Peyer's patch (tissue), 4 donors: ENCODE measurements at regions not wholly inside any gene's neighbourhood (a gene's known extent, or its start where the extent isn't known, plus 50 kb on each side); places are given as distances from the start of the nearest gene placed in this dataset.

ENCODE experiments used
- DNase-seq, 3 donors: peaks; one replicate each; pipeline ENCODE4 v3.0.0-alpha.2; 2017 to 2019
- H3K27ac ChIP-seq, 4 donors: fragments of 200-600 bp; sonication (generic); one replicate each; pipeline ENCODE4 v1.5.1; 2016 to 2019
- H3K27me3 ChIP-seq, 2 donors: fragments of 200-600 bp; sonication (generic); one replicate each; pipeline ENCODE4 v1.5.1; 2019
- H3K36me3 ChIP-seq, 3 donors: fragments of 200-600 bp; sonication (generic); one replicate each; pipeline ENCODE4 v1.5.1; 2016 to 2019
- H3K4me1 ChIP-seq, 4 donors: fragments of 200-600 bp; sonication (generic); one replicate each; pipeline ENCODE4 v1.5.1; 2016 to 2019
- H3K4me3 ChIP-seq, 4 donors: fragments of 200-600 bp; sonication (generic); 1 replicate in 3 of 4; 2 replicates in 1 of 4; pipeline ENCODE4 v1.5.1; 2016 to 2019; ENCODE audit warnings: mild to moderate bottlenecking in 1 of 4
- H3K9me3 ChIP-seq, 4 donors: fragments of 200-600 bp; sonication (generic); one replicate each; pipeline ENCODE4 v1.5.1; 2016 to 2019; ENCODE audit warnings: mild to moderate bottlenecking in 1 of 4
- CTCF ChIP-seq, 6 experiments: fragments of 450-650 bp in 4 of 6; fragments of 200-600 bp in 2 of 6; sonication (generic) in 1 of 6; IDR thresholded peaks; one replicate each; pipeline ENCODE4 v1.5.1; 2017 to 2019; ENCODE audit warnings: antibody characterized with exemption in 6 of 6, mild to moderate bottlenecking in 3 of 6, moderate library complexity in 1 of 6
- POLR2A ChIP-seq, 2 donors: fragments of 450-650 bp; IDR thresholded peaks; one replicate each; pipeline ENCODE4 v1.5.1; 2017; ENCODE audit warnings: antibody characterized with exemption in 2 of 2, mild to moderate bottlenecking in 2 of 2, moderate library complexity in 2 of 2

GRCh38 chr14:55766071-55766470 lies 186.1 kb downstream of the KTN1 start:
- H3K27me3 ChIP-seq, result no peaks in the 10 kb centered on the region
- H3K4me1 ChIP-seq, result no peaks in the 10 kb centered on the region
- no peak overlapping the region for H3K4me3 ChIP-seq
- H3K9me3 ChIP-seq, result no peaks in the 10 kb centered on the region
- DNase-seq, result no peak
- no peak for TF ChIP-seq CTCF (IDR thresholded peaks at IDR 0.05)
- TF ChIP-seq POLR2A (IDR thresholded peaks at IDR 0.05), result no peak
- no peak overlapping the region for H3K27ac ChIP-seq
- no peaks in the 10 kb centered on the region for H3K36me3 ChIP-seq

GRCh38 chr14:55767286-55767685 lies 187.3 kb downstream of the KTN1 start:
- no peak overlapping the region for H3K4me3 ChIP-seq
- no peaks in the 10 kb centered on the region for H3K4me1 ChIP-seq
- H3K36me3 ChIP-seq, result no peaks in the 10 kb centered on the region
- TF ChIP-seq POLR2A (IDR thresholded peaks at IDR 0.05) (no peak), CTCF (IDR thresholded peaks at IDR 0.05) (no peak)
- H3K27me3 ChIP-seq, result no peaks in the 10 kb centered on the region
- DNase-seq, result no peak
- no peak overlapping the region for H3K27ac ChIP-seq
- no peaks in the 10 kb centered on the region for H3K9me3 ChIP-seq

GRCh38 chr14:55769877-55770276 lies 189.9 kb downstream of the KTN1 start:
- TF ChIP-seq CTCF (IDR thresholded peaks at IDR 0.05), result no peak
- no peak for TF ChIP-seq POLR2A (IDR thresholded peaks at IDR 0.05)
- H3K27ac ChIP-seq, result no peak overlapping the region
- no peak for DNase-seq
- H3K9me3 ChIP-seq, result no peaks in the 10 kb centered on the region
- no peaks in the 10 kb centered on the region for H3K36me3 ChIP-seq
- H3K4me3 ChIP-seq, result no peak overlapping the region
- H3K4me1 ChIP-seq, result no peaks in the 10 kb centered on the region
- H3K27me3 ChIP-seq, result no peaks in the 10 kb centered on the region

- Histone ChIP-seq H3K36me3 (no peaks in the 10 kb centered on the region), H3K9me3 (no peaks in the 10 kb centered on the region), H3K4me1 (no peaks in the 10 kb centered on the region), H3K4me3 (no peak overlapping the region), H3K27ac (no peak overlapping the region), H3K27me3 (no peaks in the 10 kb centered on the region)
- no peak for TF ChIP-seq POLR2A (IDR thresholded peaks at IDR 0.05)
- TF ChIP-seq CTCF (IDR thresholded peaks at IDR 0.05), result no peak
- DNase-seq, result no peak
Measured at GRCh38 chr14:55771242-55771981, 191.4 kb downstream of the KTN1 start.

- no peak for DNase-seq
- no peaks in the 10 kb centered on the region for H3K27me3 ChIP-seq
- H3K27ac ChIP-seq, result no peak overlapping the region
- H3K4me3 ChIP-seq, result no peak overlapping the region
- H3K9me3 ChIP-seq, result no peaks in the 10 kb centered on the region
- TF ChIP-seq POLR2A (IDR thresholded peaks at IDR 0.05) (no peak), CTCF (IDR thresholded peaks at IDR 0.05) (no peak)
- no peaks in the 10 kb centered on the region for H3K36me3 ChIP-seq
- no peaks in the 10 kb centered on the region for H3K4me1 ChIP-seq
Measured at GRCh38 chr14:55772486-55772885, 192.5 kb downstream of the KTN1 start.

- no peak for DNase-seq
- H3K27ac ChIP-seq, result no peak overlapping the region
- H3K27me3 ChIP-seq, result no peaks in the 10 kb centered on the region
- TF ChIP-seq CTCF (IDR thresholded peaks at IDR 0.05), result no peak
- TF ChIP-seq POLR2A (IDR thresholded peaks at IDR 0.05), result no peak
- H3K4me3 ChIP-seq, result no peak overlapping the region
- H3K9me3 ChIP-seq, result no peaks in the 10 kb centered on the region
- no peaks in the 10 kb centered on the region for H3K4me1 ChIP-seq
- no peaks in the 10 kb centered on the region for H3K36me3 ChIP-seq
Measured at GRCh38 chr14:55773312-55773711, 193.3 kb downstream of the KTN1 start.
